Fibroblast of skin of right quadriceps (primary cell): ENCODE measurements at regions not wholly inside any gene's neighbourhood (a gene's known extent, or its start where the extent isn't known, plus 50 kb on each side); places are given as distances from the start of the nearest gene placed in this dataset.

ENCODE experiments used
- DNase-seq: peaks from one replicate; pipeline ENCODE4 v3.0.0-alpha.2; 2013

DNA sequence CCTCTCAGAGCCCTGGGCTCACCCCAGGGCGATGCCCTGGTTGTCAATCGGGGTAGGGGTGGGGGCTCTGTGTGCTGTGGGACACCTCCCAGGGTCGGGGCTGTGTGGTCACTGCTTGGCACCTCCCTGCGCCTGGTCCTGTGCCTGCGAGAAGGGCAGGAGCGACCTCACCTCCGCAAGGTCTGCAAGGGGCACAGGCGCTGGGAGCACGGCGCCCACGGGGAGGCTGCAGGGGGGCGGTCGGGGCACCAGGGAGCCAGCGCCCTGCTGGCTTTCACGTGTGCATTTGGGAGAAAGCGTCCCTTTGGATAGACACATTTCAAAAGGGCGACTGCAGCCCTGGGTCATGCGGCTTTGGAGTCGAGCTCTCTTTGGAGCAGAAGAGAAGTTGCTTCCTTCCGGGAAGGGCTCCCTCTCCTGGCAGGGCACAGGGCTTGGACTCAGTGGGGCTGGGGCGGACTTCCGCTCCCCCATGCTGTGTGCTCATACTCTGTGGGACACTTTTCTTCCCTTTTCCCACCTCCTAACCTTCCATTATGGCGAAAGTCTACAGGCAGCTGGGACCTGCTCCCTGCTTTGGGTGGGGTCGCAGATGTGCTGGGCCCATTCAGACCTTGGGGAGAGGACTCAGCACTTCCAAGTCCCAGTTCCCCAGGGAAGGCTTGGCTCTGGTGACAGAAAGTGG, 52.9 kb upstream of the SLC28A3 start:
- DNase-seq = no peak

DNA sequence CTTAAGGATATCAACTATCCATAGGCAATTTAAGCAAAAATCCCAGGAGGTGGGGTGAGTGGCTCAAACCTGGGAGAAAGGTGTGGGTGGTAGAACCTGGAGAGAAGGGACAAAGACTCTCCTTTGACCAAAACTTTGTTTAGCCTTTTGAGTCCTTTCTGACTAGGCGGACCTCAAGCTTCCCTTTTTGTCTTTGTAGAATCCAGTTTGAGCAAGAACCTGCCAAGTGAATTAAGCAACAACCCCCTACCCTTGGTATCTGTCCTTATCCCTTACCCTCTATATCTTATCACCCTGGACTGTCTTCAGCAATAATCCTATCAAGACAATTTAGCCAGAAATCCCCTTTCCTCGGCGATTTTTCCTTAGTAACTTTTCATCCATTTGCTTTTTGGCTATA, 53.5 kb upstream of the SLC28A3 start:
- no peak for DNase-seq

DNA sequence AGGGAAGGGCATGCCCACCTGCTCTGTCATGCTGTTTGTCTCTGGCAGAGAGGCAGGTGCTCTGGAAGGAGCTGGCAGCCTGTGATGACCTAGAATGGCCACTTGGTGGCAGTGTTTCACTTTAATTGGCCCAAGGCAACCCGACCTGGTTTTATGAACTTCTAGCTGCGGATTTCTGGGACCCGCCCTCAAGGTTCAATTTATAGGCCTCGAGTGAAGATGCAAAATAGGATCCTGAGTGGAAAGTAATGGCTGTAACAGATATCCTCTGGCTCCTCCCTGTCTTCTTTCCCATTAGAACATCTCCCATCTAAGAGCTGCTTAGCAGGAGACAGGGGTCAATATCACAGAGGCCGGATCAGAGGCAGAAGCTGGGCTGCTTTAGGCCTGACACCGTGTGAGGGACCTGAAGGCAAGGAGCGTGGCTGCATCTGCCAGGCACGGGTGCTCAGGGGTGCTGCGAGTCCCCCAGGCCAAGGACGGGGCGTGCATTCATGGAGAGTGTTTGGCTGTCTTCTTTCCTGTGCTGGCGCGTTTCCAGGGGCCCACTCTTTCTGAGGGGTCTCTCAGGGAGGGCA, 56.7 kb upstream of the SLC28A3 start:
- peak; percentile 59 for DNase-seq

DNA sequence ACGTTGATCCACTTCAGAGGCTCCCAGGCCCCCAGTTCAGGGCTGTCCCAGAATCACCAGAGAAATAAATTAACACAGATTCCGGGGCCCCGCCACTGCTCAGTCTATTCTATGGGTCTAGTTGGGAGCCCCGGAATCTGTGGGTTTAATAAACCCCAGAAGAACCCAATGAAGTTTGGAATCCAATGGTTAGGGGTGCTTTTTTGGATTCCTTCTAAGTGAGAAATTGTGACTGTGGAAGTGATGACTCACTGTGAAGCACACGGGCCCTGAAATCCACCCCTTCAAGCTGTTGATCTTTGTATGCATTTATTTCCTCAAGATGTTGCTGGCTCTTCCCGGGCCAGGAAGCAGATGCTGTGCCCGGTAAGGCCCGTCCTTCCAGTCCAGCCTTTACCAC, 57.3 kb upstream of the SLC28A3 start:
- peak; percentile 76 for DNase-seq

DNA sequence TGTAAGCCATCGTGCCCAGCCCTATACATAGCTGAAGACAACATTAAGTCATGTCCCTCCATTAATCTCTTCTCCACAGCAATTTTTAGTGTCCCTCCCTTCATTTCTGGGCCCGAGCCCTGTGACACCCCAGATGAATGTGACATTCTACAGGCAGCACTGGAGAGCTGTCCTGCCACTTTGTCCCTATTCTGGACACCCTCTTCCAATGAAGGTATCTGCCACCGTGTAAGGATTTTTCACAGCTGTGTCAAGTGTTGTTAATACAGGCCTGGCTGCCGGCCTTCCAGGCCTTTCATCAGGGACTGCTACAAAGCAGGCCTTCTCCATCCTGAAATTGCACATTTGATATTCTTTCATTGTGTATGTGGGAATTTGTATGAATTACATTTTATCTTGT, 62.0 kb upstream of the SLC28A3 start:
- DNase-seq = no peak

DNA sequence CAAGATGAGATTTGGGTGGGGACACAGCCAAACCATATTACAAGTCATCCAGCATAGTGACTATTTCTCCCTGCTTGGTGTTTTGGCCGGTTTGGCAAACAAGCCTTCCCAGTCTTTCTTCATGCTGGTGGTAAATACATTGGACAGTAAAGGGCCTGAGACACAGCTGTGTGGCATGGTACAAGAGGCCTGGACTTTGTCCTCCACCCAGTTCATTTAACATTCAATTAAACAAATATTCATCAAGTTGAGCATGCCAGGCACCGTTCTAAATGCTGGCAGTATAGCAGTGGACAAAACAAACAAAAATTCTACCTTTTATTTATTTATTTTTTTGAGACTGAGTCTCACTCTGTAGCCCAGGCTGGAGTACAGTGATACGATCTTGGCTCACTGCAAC, 62.7 kb upstream of the SLC28A3 start:
- DNase-seq = no peak

DNA sequence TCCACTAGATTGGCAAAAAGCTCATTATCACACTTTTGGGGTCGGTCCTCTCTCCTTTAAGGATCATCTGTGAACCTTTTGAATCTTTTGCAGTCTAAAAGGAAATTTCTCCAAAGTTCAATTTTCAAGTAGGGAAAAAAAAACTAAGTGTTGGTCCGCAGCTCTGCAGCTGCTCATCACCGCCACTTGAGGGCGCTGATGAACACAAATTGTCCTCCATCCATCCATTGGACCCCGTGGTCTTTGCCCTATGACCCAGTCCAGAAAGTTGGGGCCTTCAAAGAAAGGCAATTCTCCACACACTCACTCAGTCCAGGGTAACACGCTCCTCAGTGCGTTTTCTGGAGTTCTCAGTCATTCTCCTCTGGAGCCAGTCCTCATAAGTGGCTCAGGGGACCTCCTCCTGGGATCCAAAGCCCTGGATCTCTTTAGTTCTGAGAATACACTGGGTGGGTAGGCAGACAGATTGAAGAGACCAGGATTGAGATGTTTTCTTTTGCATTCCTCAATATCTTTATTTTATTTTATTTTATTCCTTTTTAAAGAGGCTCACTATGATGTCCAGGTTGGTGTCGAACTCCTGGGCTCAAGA, 63.6 kb upstream of the SLC28A3 start:
- no peak for DNase-seq

DNA sequence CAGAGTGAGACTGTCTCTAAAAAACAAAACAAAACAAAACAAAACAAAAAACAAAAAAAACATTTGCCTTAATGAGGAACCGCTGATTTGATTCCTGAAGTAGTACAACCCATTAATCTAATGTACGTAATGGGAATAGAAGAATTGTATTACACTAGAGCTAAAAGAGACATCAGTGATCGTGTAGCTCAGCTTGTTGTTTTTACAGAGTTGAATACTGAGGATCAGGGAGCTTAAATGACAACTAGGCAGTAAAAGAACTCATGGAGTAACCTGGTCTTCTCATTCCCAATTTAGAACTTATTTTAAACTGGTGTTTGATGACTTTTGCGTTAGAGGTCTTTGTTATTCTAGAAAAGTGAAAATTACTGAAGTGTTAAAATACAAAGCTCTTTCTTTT, 65.1 kb upstream of the SLC28A3 start:
- DNase-seq = no peak

DNA sequence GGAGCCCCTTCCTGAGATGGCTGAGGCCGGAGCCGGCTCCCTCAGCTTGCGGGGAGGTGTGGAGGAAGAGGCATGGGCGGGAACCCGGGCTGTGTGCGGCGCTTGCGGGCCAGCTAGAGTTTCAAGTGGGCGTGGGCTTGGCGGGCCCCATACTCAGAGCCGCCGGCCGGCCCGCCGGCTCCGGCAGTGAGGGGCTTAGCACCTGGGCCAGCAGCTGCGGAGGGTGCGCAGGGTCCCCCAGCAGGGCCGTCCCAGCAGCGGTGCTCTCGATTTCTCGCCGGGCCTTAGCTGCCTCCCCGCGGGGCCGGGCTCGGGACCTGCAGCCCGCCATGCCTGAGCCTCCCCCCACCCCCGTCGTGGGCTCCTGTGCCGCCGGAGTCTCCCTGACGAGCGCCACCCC, 67.9 kb upstream of the SLC28A3 start:
- no peak for DNase-seq

DNA sequence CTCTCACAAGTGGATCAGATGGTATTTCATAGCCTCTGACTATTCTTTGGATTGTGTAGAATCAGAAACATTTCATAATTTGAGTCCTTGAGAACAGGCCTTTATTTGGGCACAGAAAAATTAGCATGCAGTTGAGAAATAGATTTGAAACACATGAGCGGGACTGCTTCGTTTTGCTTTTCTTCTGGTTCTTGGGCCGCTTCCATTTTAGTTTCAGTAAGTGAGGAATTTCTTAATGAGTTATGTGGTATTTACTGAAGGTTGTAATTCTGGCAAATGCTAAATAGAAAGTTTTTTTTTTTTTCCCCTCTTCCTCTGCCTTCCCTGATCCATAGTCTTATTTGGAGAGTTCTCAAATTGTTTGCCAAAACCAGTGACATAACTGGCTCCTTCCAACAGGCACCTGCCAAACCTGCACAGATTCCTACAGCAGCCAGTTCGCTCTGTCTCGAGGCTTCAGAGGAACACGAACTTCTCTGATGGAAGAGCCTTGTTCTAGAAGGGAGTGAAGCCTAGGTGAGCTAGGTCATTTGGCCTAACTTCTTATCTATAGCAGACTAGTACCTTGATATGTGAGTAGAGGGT, 71.2 kb upstream of the SLC28A3 start:
- no peak for DNase-seq

DNA sequence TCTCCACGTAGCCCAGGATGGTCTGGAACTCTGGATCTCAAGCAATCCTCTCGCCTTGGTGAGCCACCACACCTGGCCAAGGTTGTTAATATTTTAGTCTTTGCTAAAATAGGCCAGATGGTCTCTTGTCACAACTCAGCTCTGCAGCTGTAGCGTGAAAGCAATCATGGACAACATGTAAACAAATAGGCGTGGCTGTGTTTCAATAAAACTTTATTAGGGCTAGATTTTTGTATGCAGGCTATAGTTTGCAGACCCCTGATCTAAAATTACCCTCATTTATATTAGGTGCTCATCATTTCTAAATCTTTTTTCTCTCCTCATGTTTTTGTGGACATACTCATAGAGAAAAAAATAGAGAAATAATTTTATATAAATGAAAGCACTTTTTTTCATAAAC, 72.1 kb upstream of the SLC28A3 start:
- no peak for DNase-seq

DNA sequence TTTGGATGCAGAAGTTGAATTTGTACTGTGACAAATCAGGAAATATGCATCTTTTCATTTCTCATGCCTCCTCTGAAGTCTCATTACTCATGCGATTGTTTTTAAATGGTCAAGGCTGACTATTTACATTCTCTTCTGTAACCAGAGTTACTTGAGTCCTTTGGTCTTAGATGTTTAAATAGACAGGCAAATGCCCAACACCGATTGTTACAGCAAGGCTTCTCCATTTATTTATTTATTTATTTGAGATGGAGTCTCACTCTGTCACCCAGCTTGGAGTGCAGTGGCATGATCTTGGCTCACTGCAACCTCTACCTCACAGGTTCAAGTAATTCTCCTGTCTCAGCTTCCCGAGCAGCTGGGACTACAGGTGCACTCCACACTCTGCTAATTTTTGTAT, 72.7 kb upstream of the SLC28A3 start:
- DNase-seq = no peak

DNA sequence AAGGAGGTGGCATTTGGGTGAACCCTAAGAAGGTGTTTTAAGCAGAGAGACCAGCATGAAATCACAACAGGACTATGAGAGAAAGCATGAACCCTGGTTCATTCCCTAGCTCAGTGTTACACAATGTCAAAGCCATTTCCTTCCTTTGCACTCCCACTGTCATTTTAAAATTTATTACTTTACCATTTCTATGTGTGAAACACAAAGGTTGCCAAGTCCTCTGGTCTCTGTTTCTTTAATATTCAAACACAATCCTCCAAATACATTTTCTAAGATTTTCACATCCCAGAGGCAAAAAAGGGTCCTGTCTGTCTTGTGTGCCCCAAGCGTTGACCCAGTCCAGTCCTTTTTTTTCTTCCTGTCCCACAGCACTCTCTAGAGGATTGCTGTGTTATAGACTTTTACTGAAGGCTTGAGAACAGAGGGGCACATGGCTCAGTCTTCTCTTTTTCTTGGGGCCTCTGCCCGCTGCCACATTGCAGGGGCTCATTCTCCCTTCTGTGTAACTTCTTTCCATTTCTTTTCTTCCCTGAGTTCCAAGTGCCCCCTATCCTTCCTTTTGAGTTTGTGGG, 78.6 kb upstream of the SLC28A3 start:
- no peak for DNase-seq

DNA sequence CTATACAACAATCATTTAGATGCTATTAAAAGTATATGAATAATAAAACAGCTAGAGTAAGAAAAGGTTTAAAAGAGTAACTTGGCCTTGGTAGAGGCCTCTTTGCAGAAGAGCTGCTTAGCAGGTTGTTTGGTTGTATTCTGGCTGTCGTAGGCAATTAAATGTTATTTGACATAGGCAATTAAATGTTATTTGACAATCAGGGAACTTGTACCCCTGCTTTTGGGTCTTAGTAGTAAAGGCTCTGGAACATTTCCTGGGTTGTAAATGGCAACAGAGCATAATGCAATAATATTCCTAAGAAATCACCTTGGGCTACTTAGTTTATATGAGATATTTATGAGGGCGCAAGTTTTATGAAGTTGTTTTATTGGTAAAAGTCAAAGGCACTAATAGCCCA, 84.4 kb upstream of the SLC28A3 start:
- no peak for DNase-seq

DNA sequence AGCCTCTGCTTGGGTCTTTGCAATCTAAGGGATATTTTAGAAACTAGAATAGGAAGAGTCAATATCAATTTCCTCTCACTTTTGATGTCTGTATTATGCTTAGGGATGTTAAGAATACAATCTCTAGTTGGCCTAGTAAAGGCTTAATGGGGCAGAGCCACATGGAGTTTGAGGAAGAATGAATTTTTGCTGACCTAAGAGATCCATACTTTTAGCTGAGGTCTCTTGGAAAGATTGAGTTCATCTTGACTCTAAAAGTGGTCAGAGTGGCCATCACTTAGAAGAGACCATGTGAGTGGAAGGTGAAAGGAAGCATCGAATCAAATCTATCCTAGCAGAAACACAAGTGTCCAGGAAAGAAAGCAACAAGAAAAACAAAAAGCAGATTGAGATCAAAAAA, 92.2 kb upstream of the SLC28A3 start:
- DNase-seq = no peak

DNA sequence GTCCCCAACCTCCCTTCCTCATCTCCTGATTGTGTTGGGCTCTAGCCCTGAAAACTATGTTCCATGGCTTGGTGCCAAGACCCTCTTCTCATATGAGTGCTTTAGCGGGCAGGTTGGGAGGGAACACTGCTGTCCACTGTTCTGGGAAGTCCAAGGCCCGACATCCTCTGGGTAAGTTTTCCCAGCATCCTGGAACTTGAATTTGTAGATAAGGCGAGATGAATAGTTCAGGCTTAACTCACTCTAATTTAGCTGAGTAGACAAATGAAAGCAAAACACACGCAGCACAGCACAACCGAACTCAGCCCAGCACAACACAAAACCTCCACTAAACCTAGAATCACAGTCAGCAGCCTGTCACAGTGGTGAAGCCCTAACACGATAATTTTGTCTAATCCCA, 95.3 kb upstream of the SLC28A3 start:
- no peak for DNase-seq

DNA sequence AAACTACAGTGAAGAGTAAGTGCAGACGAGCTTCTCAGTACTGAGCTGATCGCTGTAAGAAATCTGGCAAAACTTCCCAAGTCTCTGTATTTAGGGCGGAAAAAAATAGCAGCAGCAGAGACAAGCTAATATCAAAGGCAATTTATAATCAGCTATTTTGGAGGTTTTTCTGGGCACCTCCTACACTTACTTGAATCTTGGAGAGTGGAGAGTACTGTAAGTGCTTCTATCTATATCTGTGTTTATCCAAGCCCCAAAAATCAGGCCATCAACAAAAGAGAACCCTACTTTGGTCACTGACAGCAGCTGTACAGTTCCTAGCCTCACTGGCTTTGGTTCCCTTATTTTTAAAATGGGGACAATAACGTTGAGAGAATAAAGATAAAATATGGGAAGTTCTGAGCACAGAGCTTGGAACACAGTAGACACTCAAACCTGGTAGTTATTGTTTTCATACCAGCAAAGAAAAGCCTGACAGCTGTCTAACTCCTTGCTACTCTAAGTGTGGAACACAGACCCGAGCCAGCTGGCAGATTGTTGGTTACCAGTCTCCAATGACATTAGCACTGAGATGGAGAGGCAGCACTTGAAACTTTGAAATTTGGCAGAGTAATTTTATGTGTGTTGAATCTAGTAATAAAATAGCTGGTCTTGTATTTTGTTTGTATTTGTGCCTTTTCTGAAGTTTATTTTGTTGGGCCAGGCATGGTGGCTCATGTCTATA, 96.0 kb upstream of the SLC28A3 start:
- DNase-seq = no peak

DNA sequence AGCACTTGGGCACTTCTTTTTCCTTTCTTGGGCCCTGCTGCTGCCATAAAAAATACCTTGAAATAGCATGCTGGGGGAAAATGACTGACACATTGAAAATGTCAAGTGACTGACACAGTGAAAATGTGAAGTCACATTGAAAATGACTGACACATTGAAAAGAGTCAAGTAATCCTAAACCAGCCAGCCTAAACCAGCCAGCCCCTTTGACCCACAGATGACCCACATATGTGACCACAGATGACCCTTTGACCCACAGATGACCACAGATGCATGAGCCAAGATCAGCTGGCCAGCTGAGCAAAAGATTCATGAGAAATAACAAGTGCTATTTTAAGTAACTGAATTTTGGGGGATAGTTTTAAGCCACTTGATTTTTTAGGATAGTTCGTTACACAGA, 97.8 kb upstream of the SLC28A3 start:
- DNase-seq = no peak

DNA sequence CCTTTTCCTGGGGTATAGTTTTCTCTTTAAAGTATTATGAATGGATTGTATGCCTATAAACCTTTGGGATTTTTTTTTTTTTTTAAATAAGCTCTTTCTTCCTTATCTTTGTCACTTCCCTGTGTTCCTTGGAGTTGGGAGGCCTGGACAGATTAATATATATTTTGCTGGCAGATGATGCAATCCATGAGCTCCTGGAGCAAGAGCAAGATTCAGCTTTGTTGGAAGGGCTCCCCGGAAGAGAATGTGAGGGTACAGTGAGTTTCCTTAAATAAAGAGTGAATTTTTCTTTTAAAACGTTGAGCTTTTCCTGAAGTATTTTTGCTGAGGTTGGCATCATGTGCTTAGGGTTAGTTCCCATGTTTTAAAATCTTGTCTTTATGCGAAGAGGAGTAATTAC, 98.7 kb upstream of the SLC28A3 start:
- DNase-seq = peak; percentile 3

DNA sequence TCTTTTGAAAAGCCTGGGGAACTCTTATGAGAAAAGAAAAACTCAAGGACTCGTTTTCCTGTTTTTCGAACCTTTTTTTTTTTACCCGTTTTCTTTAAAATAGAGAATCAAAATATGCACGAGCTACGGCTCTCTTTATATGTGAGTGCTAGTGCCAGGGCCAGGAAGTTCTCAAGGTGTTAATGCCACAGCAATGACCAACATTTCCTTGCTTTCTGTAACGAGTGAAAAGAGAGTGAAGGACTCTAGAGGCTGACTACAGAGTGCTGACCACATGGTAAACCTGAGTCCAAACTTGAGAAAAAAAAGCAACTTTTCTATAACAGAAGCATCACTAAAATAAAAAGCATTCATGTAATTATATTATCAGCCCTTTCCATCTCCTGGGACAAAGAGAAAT, 102.2 kb upstream of the SLC28A3 start:
- DNase-seq = no peak

DNA sequence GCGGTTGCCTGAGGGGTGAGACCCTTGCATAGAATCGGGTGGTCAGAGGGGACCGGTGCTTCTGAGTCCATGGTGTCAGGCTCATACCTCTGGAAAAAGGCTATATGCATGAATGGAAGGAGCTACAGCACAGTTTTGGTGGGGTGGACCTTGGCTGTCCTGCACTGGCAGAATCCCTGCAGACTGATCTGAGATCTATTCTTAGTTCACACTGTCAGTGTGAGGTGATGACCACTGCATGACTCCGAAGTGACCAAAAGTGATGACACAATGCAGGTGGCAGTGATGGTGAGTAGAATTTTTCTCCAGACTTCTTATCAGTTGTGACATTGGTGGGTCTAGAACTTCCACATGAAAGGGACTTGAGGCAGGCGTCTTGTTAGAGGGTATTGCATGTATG, 105.2 kb upstream of the SLC28A3 start:
- DNase-seq = no peak

DNA sequence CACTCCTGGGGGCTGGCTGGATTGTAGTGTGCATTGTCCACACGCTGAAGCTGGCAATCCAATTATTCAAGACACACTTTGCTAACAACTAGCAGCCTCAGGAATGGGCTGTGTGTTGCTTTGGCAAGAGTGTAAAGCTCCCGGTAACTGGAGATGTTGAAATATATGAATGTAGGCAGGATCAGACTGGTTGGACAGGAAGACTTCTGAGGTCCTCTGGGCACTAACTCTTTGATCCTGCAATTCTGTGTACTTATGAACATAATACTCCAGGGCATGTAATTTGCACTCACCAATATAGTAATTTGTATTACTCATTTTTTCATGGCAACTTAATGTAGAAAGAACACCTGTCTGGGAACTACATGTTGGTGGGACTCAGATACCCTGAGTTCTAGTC, 106.7 kb upstream of the SLC28A3 start:
- no peak for DNase-seq

DNA sequence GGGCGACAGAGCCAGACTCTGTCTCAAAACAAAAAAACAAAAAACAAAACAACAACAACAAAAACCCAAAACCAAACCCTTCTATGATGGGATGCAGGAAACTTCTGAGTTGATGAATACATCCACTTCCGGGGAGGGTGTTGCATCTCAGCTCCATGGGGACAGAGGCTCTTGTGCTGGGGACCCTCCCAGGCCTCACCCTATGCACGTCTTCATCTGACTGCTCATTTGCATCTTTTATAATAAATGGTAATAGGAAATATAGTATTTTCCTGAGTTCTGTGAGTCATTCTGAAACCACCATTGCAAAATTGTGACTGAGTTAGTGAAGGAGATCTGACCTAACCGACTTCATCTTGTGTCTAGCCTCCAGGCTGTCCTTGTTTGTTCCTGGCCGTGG, 109.5 kb upstream of the SLC28A3 start:
- DNase-seq = no peak

DNA sequence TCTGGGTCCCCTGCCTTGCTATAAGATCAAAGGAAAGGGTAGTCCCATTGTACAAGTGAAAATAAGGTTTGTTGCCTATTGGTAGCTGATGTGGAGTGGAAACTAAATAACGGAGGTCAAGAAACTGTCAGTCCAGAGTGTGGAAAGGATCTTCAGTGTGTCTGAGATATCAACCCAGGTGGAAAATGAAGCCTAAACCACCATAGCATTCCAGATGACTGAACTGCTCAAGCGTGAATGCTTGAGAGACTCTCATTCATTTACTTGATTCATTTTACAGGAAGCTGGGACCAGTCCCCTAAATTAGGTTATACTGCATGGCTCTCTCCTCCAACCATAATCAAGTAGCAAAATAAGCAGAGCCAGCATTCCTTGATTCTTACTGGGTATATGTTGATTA, 116.0 kb upstream of the SLC28A3 start:
- DNase-seq = no peak
